ENCODE measurements at regions not wholly inside any gene's neighbourhood (a gene's known extent, or its start where the extent isn't known, plus 50 kb on each side); places are given as distances from the start of the nearest gene placed in this dataset.
"Not testable (repeated sequence)": the region's sequence is repeated elsewhere in the genome, so short reads cannot be mapped to it uniquely, and the experiment has no call there.

- no peak for FAIRE-seq
These were observed 772.8 kb upstream of the RAG2 start for GRCh38 chr11:37370817-37371216.

DNA sequence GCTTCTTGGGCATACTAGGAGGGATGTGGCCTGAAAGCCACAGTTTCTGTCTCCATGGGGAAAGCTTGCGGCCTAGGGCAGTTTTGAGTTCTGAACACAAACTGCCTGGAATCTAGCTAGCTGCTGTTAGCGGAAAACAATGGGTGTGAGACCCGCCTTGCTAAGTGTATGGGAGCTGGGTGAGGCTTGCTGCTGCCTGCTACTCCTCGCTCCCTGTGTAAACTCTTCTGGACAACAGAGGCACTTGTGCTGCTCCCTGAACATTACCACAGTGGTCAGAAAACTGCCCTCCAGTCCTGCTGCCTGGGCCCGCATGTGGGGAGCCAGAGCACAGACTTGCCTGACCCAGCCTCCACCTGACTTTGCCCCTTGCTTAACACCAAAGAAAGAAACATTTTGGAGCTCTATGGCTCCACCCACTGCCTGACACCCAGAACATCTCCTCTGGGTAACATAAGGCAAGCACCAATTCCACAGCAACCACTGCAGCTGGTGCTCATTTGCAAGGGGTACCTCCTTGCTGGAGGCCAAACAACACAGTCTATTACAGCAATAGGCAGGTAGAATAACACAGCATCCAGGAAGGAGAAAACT is 766.3 kb upstream of the RAG2 start:
- FAIRE-seq: no peak

DNA sequence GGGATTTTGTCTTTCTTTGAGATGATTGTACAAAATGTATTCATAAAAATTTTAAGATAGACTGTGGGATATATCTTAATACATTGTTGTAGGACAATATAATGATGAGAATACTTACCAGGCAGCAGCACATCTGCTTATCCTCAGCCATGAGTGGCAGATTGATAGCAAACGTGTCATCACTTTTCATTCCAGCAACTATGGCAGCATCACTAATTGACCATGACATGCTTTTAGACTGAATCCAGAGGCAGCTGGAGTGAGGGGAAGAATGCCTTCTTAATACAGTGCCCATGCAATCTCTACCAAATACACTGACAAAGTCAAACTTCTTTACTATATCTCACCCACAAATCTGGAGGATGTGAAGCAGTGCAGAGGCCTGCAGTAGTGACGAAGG is 755.2 kb upstream of the RAG2 start:
- FAIRE-seq: no peak

GRCh38 chr11:37352485-37352884 is 754.4 kb upstream of the RAG2 start:
- FAIRE-seq: no peak

- FAIRE-seq: no peak
These were observed 745.3 kb upstream of the RAG2 start for GRCh38 chr11:37343290-37343689.

DNA sequence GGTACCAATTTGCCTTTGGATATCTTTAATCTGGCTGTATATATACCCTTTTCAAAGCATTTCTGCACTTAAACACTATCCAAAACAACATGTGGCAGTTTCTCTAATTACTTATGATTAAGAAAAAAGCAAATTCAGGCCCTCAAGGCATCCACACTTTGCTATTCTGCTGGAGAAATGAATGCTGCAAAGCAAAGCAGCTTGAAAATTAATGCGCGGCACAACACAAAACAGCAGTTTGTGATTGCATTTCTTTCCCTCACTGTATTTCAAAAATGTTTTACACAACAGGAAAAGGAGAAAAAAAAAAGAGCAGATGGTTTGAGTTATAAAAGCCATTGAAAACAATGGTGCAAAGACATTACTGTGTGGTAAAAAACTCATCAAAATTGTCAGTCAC is 738.4 kb upstream of the RAG2 start:
- FAIRE-seq: no peak

GRCh38 chr11:37333345-37333744 is 735.3 kb upstream of the RAG2 start:
- FAIRE-seq: no peak

DNA sequence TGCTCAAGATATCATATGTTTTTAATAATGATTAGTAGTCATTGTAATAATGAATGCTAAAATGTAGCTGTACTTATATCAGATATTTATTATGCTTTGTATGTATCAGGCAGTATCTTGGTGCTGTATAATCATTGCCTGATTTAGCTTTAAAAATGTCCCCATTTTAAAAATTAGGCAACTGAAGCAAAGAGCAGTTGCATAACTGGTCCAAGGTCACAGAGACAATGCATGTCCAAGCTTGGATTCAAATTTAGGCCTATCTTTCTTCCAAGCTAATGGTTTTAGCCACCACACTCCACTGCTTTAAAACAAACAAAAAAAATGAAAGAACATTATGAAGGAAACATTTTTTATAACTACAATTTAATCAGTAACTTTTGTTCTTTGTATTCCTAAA is 725.8 kb upstream of the RAG2 start:
- FAIRE-seq: no peak

GRCh38 chr11:37322333-37323194 is 724.5 kb upstream of the RAG2 start:
- no peak for FAIRE-seq

DNA sequence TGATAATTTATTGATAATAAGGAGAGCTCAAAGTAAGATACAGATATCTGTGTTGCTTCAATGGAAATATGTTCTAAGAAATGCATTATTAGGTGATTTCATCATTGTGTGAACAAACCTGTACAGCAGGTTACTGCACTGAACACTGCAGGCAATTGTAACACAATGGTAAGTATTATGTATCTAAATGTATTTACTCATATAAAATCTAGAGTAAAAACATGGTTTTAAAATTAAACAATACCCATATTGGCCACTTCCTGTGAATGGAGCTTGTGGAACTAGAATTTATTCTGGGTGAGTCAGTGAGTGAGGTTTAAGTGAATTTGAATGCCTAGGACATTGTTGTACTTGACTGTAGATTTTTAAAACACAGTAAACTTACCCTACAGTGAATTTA is 722.9 kb upstream of the RAG2 start:
- no peak for FAIRE-seq

GRCh38 chr11:37317803-37318202 is 719.8 kb upstream of the RAG2 start:
- peak; percentile 53 for FAIRE-seq

GRCh38 chr11:37313266-37313665 is 715.2 kb upstream of the RAG2 start:
- no peak for FAIRE-seq

DNA sequence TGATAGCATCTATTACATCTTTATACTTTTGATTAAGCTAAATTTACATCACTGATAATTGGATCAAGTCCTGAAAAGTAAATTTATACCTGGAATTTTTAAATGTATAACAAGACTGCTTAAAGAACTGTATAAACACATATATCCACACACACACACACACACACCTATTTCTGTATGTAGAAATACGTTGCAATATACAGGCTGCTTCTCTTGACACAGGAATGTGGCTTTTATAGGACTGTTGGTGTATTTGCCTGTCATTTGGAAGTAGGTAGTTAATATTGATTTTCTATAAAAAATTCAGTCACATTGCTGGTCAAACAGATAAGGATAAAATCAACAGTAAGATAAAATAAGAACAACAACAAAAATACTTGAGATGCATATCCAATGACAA is 708.5 kb upstream of the RAG2 start:
- no peak for FAIRE-seq

- FAIRE-seq: not testable (repeated sequence)
These were observed 703.4 kb upstream of the RAG2 start for GRCh38 chr11:37301405-37301804.

- FAIRE-seq: no peak
These were observed 700.1 kb upstream of the RAG2 start for GRCh38 chr11:37298173-37298572.

- no peak for FAIRE-seq
These were observed 688.9 kb upstream of the RAG2 start for GRCh38 chr11:37286890-37287289.

GRCh38 chr11:37282367-37282766 is 684.3 kb upstream of the RAG2 start:
- no peak for FAIRE-seq

- no peak for FAIRE-seq
These were observed 682.2 kb upstream of the RAG2 start for GRCh38 chr11:37280200-37280599.

GRCh38 chr11:37277896-37278465 is 679.9 kb upstream of the RAG2 start:
- no peak for FAIRE-seq

GRCh38 chr11:37264783-37265182 is 666.7 kb upstream of the RAG2 start:
- no peak for FAIRE-seq

GRCh38 chr11:37264060-37264459 is 666.0 kb upstream of the RAG2 start:
- no peak for FAIRE-seq

- FAIRE-seq: not testable (repeated sequence)
These were observed 665.4 kb upstream of the RAG2 start for GRCh38 chr11:37263467-37263866.

GRCh38 chr11:37259734-37260133 is 661.7 kb upstream of the RAG2 start:
- FAIRE-seq: no peak

- no peak for FAIRE-seq
These were observed 650.1 kb upstream of the RAG2 start for GRCh38 chr11:37248145-37248544.
